B cell (primary cell): ENCODE measurements at regions not wholly inside any gene's neighbourhood (a gene's known extent, or its start where the extent isn't known, plus 50 kb on each side); places are given as distances from the start of the nearest gene placed in this dataset.

ENCODE experiments used
- ATAC-seq: fragments of 200-7000 bp; cut with Tn5 transposase; one replicate; pipeline ENCODE4 v1.10.0; 2021; ENCODE audit warnings: low read depth, mild to moderate bottlenecking, moderate number of reproducible peaks, moderate library complexity
- CTCF ChIA-PET: fragments of 350-600 bp; sonication (Branson Sonifier 250); formaldehyde crosslinking; loops from one replicate; lab custom pipeline; 2021; ENCODE audit warnings: antibody characterized with exemption, inconsistent platforms; lab: Charles Lee
- POLR2A ChIA-PET: fragments of 350-600 bp; sonication (Branson Sonifier 250); formaldehyde crosslinking; loops from one replicate; lab custom pipeline; 2021; ENCODE audit warnings: antibody characterized with exemption; lab: Charles Lee
- DNase-seq: peaks from one replicate; pipeline ENCODE4 v3.0.0; 2013
- H2AFZ ChIP-seq: 2 replicates; pipeline ENCODE4 v1.6.1; 2012; ENCODE audit warnings: mild to moderate bottlenecking, low read depth, low read length; ENCODE audit not compliant: insufficient read depth, poor library complexity, severe bottlenecking
- H3K27ac ChIP-seq, 2 donors: 1 replicate in 1 of 2; 2 replicates in 1 of 2; pipeline ENCODE4 v1.5.1; 2012 to 2013; ENCODE audit warnings: low read length in 2 of 2, mild to moderate bottlenecking in 2 of 2, moderate library complexity in 1 of 2
- H3K27me3 ChIP-seq, 4 experiments: fragments of 200-600 bp in 1 of 4; sonication (generic) in 1 of 4; replicated peaks in 1 of 4; 1 replicate in 2 of 4; 2 replicates in 2 of 4; pipeline versions ENCODE4 v1.6.1 to v1.7.0; 2013 to 2016; ENCODE audit warnings: low read length in 3 of 4, mild to moderate bottlenecking in 2 of 4, mixed read lengths in 1 of 4, moderate library complexity in 1 of 4; ENCODE audit not compliant: insufficient read depth in 4 of 4, control insufficient read depth in 3 of 4; ENCODE audit errors: control extremely low read depth in 1 of 4
- H3K36me3 ChIP-seq, 2 experiments: replicated peaks in 1 of 2; 1 replicate in 1 of 2; 2 replicates in 1 of 2; pipeline versions ENCODE4 v1.6.1 to v1.7.1; 2013; ENCODE audit warnings: low read length in 1 of 2; ENCODE audit not compliant: insufficient read depth in 2 of 2, control insufficient read depth in 1 of 2; ENCODE audit errors: control extremely low read depth in 1 of 2, extremely low read depth in 1 of 2
- H3K4me1 ChIP-seq, 2 donors: fragments of 200-600 bp in 1 of 2; sonication (generic) in 1 of 2; 1 replicate in 1 of 2; 2 replicates in 1 of 2; pipeline versions ENCODE4 v1.5.1 to v1.6.1; 2013 to 2017; ENCODE audit warnings: low read length in 2 of 2; ENCODE audit not compliant: control insufficient read depth in 2 of 2, insufficient read depth in 2 of 2
- H3K4me2 ChIP-seq: replicated peaks from 2 replicates; pipeline ENCODE3; 2012; ENCODE audit warnings: mild to moderate bottlenecking, low read depth, low read length; ENCODE audit not compliant: poor library complexity, severe bottlenecking
- H3K4me3 ChIP-seq, 5 experiments: fragments of 200-600 bp in 1 of 5; sonication (generic) in 1 of 5; 1 replicate in 3 of 5; 2 replicates in 2 of 5; pipeline versions ENCODE4 v1.5.1 to v1.7.0; 2011 to 2016; ENCODE audit warnings: low read length in 4 of 5, mild to moderate bottlenecking in 4 of 5, low read depth in 2 of 5, control low read depth in 1 of 5, moderate library complexity in 1 of 5; ENCODE audit not compliant: insufficient read depth in 1 of 5; ENCODE audit errors: control extremely low read depth in 1 of 5, extremely low read depth in 1 of 5
- H3K79me2 ChIP-seq: fragments of 200-600 bp; sonication (generic); one replicate; pipeline ENCODE4 v1.6.0; 2016; ENCODE audit warnings: low read length; ENCODE audit not compliant: control insufficient read depth, insufficient read depth
- H3K9ac ChIP-seq: fragments of 200-600 bp; sonication (generic); 2 replicates; pipeline ENCODE4 v1.6.1; 2017; ENCODE audit warnings: mild to moderate bottlenecking, low read length, moderate library complexity
- H3K9me3 ChIP-seq, 3 donors: one replicate each; pipeline versions ENCODE4 v1.6.1 to v1.7.1; 2013; ENCODE audit warnings: low read length in 2 of 3; ENCODE audit not compliant: control insufficient read depth in 2 of 3, insufficient read depth in 1 of 3; ENCODE audit errors: control extremely low read depth in 1 of 3
- H4K20me1 ChIP-seq: 2 replicates; pipeline ENCODE4 v1.6.0; 2012; ENCODE audit warnings: mild to moderate bottlenecking, low read length; ENCODE audit not compliant: insufficient read depth, control insufficient read depth, poor library complexity, severe bottlenecking
- H3K27ac Mint-ChIP-seq: one replicate; pipeline ENCODE4 v1.8.0; 2021; ENCODE audit warnings: mixed read lengths
- H3K27me3 Mint-ChIP-seq: one replicate; pipeline ENCODE4 v1.8.0; 2021; ENCODE audit warnings: mixed read lengths
- H3K4me1 Mint-ChIP-seq: one replicate; pipeline ENCODE4 v1.8.0; 2021; ENCODE audit warnings: mixed read lengths
- H3K4me3 Mint-ChIP-seq: one replicate; pipeline ENCODE4 v1.8.0; 2021; ENCODE audit warnings: mixed read lengths
- H3K9me3 Mint-ChIP-seq: one replicate; pipeline ENCODE4 v1.8.0; 2022; ENCODE audit warnings: mixed read lengths; ENCODE audit not compliant: insufficient read depth
- CTCF ChIP-seq: fragments of 200-600 bp; IDR thresholded peaks from one replicate; pipeline ENCODE4 v1.8.0; 2022; ENCODE audit warnings: antibody characterized with exemption, mild to moderate bottlenecking
- EZH2 ChIP-seq: IDR thresholded peaks from 2 replicates; pipeline ENCODE4 v1.6.1; 2012; ENCODE audit warnings: borderline replicate concordance, low read depth, mild to moderate bottlenecking, moderate library complexity, low read length; ENCODE audit not compliant: insufficient read depth, poor library complexity, severe bottlenecking
- WGBS: methylation state at CpG from one replicate; pipeline ENCODE4 v1.1.5; 2013; ENCODE audit warnings: missing lambda C conversion rate; ENCODE audit not compliant: insufficient coverage; 5-methylcytosine and 5-hydroxymethylcytosine counted together
- intact Hi-C: fragments of 100-400 bp; cut with micrococcal nuclease; formaldehyde crosslinking; loops from one replicate; pipeline ENCODE4 v1.10.0; 2022

DNA sequence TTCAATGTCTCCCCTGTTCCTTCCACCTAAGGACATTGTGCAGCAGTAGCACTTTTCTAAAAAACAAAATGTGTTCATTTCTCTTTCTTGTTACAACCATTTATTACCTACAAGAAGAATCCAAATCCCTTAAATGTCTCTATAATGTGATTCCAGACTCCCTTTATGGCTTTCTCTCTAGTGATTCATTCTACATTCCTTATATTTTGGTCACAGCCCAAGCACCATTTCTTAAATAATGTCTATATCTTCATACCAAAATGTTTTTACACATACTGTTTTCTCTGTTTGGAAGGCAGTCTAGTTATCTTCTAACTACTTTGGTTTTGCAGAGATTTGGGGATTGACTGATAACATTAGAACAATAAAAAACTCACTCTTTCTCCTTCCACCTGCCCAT, 1037.3 kb upstream of the FLRT2 start:
- Histone ChIP-seq H3K4me3 (no peak overlapping the region), H3K9me3 (peaks cover 0 to 7% (median 0%) of the 10 kb centered on the region in 3 donors), H3K9ac (no peak overlapping the region), H4K20me1 (no peaks in the 10 kb centered on the region), H3K27me3 (no peaks in the 10 kb centered on the region), H2AFZ (no peak overlapping the region), H3K79me2 (no peaks in the 10 kb centered on the region), H3K36me3 (no peaks in the 10 kb centered on the region), H3K4me2 (no peak overlapping the region), H3K4me1 (no peaks in the 10 kb centered on the region), H3K27ac (no peak overlapping the region)
- POLR2A ChIA-PET = no interaction called here
- H3K4me1 Mint-ChIP-seq = no peaks in the 10 kb centered on the region
- no peak overlapping the region for H3K4me3 Mint-ChIP-seq
- no peak for TF ChIP-seq CTCF
- TF ChIP-seq EZH2 = no peak
- ATAC-seq = no peak
- DNase-seq = no peak
- intact Hi-C loops = no loop called here
- no peak overlapping the region for H3K27ac Mint-ChIP-seq
- no peaks in the 10 kb centered on the region for H3K27me3 Mint-ChIP-seq
- CTCF ChIA-PET = no interaction called here
- H3K9me3 Mint-ChIP-seq = peaks cover 5% of the 10 kb centered on the region

DNA sequence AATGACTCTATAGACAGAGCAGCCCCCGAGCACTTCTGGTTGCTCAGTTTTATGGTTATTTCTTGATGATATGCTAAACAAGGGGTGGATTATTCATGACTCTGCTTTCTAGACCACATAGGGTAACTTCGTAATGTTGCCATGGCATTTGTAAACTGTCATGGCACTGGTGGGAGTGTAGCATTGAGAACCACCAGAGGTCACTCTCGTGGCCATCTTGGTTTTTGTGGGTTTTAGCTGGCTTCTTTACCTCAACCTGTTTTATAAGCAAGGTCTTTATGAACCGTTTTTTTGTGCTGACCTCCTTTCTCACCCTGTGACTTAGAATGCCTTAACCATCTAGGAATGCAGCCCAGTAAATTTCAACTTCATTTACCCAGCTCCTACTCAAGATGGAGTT, 1036.2 kb upstream of the FLRT2 start:
- Histone ChIP-seq H3K79me2 (no peaks in the 10 kb centered on the region), H3K4me1 (no peaks in the 10 kb centered on the region), H3K36me3 (no peaks in the 10 kb centered on the region), H3K27ac (no peak overlapping the region), H3K9ac (no peak overlapping the region), H4K20me1 (no peaks in the 10 kb centered on the region), H3K4me2 (no peak overlapping the region), H2AFZ (no peak overlapping the region), H3K9me3 (peaks cover 0 to 7% (median 0%) of the 10 kb centered on the region in 3 donors), H3K27me3 (no peaks in the 10 kb centered on the region), H3K4me3 (no peak overlapping the region)
- Mint-ChIP-seq H3K9me3 (peaks cover 2% of the 10 kb centered on the region), H3K4me3 (no peak overlapping the region), H3K27ac (no peak overlapping the region), H3K4me1 (no peaks in the 10 kb centered on the region), H3K27me3 (no peaks in the 10 kb centered on the region)
- CTCF ChIA-PET = no interaction called here
- POLR2A ChIA-PET = no interaction called here
- 86% methylated on average over 1 of the region's 4 CpGs for WGBS
- ATAC-seq = no peak
- no peak for DNase-seq
- intact Hi-C loops = no loop called here
- TF ChIP-seq EZH2 = no peak
- TF ChIP-seq CTCF = no peak
